Heart left ventricle (tissue), 16 donors: ENCODE measurements at regions not wholly inside any gene's neighbourhood (a gene's known extent, or its start where the extent isn't known, plus 50 kb on each side); places are given as distances from the start of the nearest gene placed in this dataset.

Experiments
- ATAC-seq, 4 donors: fragments of 200-7000 bp; cut with Tn5 transposase; one replicate each; pipeline ENCODE4 v1.9.1; 2020 to 2022; ENCODE audit warnings: moderate library complexity in 4 of 4, mild to moderate bottlenecking in 3 of 4, moderate number of reproducible peaks in 1 of 4
- DNase-seq, 5 donors: peaks; one replicate each; pipeline ENCODE4 v3.0.0-alpha.2; 2020
- H3K27ac ChIP-seq, 12 donors: fragments of 200-600 bp; sonication (generic) in 4 of 12; one replicate each; pipeline versions ENCODE4 v1.5.0 to v1.8.0; 2016 to 2022; ENCODE audit warnings: mild to moderate bottlenecking in 2 of 12
- H3K27me3 ChIP-seq, 9 donors: fragments of 200-600 bp; sonication (generic) in 2 of 9; one replicate each; pipeline versions ENCODE4 v1.5.1 to v1.8.0; 2016 to 2022; ENCODE audit warnings: mild to moderate bottlenecking in 3 of 9
- H3K36me3 ChIP-seq, 9 donors: fragments of 200-600 bp; sonication (generic) in 2 of 9; one replicate each; pipeline versions ENCODE4 v1.5.0 to v1.8.0; 2018 to 2022; ENCODE audit warnings: mild to moderate bottlenecking in 2 of 9
- H3K4me1 ChIP-seq, 12 donors: fragments of 200-600 bp; sonication (generic) in 4 of 12; one replicate each; pipeline versions ENCODE4 v1.5.0 to v1.8.0; 2016 to 2022; ENCODE audit warnings: mild to moderate bottlenecking in 3 of 12
- H3K4me3 ChIP-seq, 12 donors: fragments of 200-600 bp; sonication (generic) in 4 of 12; one replicate each; pipeline versions ENCODE4 v1.5.0 to v1.8.0; 2017 to 2022; ENCODE audit warnings: mild to moderate bottlenecking in 9 of 12, moderate library complexity in 4 of 12
- H3K9me3 ChIP-seq, 12 donors: fragments of 200-600 bp; sonication (generic) in 4 of 12; one replicate each; pipeline versions ENCODE4 v1.5.0 to v1.8.0; 2016 to 2022; ENCODE audit warnings: mild to moderate bottlenecking in 1 of 12
- POLR2A ChIP-seq, 2 donors: fragments of 450-650 bp; IDR thresholded peaks; one replicate each; pipeline ENCODE4 v1.6.1; 2017; ENCODE audit warnings: antibody characterized with exemption in 2 of 2, mild to moderate bottlenecking in 2 of 2, moderate library complexity in 2 of 2
- WGBS, 4 donors: extraction: QIAGEN DNeasy Blood & Tissue Kit in 2 of 4; methylation state at CpG; one replicate each; pipeline versions ENCODE4 v1.1.5 to v1.1.7; 2013 to 2018; 5-methylcytosine and 5-hydroxymethylcytosine counted together
- intact Hi-C, 10 donors: fragments of 100-400 bp; cut with DNase I; formaldehyde crosslinking; loops; one replicate each; pipeline versions ENCODE4 v1.11.1 to v1.14.2; 2022
- TF ChIP-seq, protein P1 (sequence below), 12 donors: fragments of 200-600 bp; sonication (generic) in 4 of 12; IDR thresholded peaks; one replicate each; pipeline versions ENCODE4 v1.5.0 to v1.8.0; 2018 to 2022; ENCODE audit warnings: antibody characterized with exemption in 12 of 12, mild to moderate bottlenecking in 5 of 12
- donor health status: ischemic (EF 13 %, LVEDD 7.1; RV severe dilation, severe dysfunction).
- donor health status: healthy with polysubstance abuse.
- donor health status: DM: no; HTN: yes; CAD: no.
- donor health status: DM: no; HTN: no; CAD: no.
- donor health status: ischemic (EF 25% LVEDD 6.9; RV normal size, moderate dysfunction).
- donor health status: ischemic (EF 25% LVEDD 5.7; RV mildly dilated, moderate dysfunction).
- donor health status: healthy.
- donor health status: DM: yes; HTN: yes; CAD: no.
- donor health status: ischemic (EF 35%, LVEDD 5.7; RV mildly dilated, moderate dysfunction).
- donor health status: nonischemic (EF 11% LVEDD 7.7; RV severe dilation, severe dysfunction).
- donor health status: DM: yes; HTN: yes; CAD: no.
- donor health status: PGD.
- donor health status: ischemic (EF 29% LVEDD 5.4; RV normal size, mild dysfunction).
- donor health status: nonischemic (EF 23%, LVEDD 6.1; RV moderate dilation, normal function).

DNA sequence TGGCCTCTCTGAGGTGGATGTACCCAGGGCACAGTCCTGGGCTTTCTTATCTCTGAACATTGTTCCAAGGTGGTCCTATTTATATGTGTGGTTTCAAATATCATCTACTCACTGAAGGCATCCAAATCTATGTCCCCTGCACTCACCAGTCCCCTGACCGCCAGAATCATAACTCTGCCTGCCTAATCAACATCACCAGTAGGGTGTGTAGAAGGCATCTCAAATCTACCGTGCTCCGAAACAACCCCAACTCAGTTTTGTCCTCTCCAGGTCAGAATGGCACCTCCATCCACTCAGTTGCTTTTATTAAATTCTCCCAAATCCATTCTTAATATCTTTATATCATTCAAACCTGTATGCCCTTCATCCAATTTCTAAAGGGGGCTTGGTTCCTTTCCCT, 536.3 kb downstream of the GRIN2A start:
- Histone ChIP-seq H3K9me3 (no peaks in the 10 kb centered on the region), H3K4me3 (no peak overlapping the region), H3K4me1 (no peaks in the 10 kb centered on the region), H3K36me3 (no peaks in the 10 kb centered on the region), H3K27me3 (no peaks in the 10 kb centered on the region), H3K27ac (no peak overlapping the region)
- ATAC-seq (no peak), DNase-seq (no peak)
- no peak for TF ChIP-seq POLR2A (IDR thresholded peaks at IDR 0.05)
- TF ChIP-seq, protein P1, sequence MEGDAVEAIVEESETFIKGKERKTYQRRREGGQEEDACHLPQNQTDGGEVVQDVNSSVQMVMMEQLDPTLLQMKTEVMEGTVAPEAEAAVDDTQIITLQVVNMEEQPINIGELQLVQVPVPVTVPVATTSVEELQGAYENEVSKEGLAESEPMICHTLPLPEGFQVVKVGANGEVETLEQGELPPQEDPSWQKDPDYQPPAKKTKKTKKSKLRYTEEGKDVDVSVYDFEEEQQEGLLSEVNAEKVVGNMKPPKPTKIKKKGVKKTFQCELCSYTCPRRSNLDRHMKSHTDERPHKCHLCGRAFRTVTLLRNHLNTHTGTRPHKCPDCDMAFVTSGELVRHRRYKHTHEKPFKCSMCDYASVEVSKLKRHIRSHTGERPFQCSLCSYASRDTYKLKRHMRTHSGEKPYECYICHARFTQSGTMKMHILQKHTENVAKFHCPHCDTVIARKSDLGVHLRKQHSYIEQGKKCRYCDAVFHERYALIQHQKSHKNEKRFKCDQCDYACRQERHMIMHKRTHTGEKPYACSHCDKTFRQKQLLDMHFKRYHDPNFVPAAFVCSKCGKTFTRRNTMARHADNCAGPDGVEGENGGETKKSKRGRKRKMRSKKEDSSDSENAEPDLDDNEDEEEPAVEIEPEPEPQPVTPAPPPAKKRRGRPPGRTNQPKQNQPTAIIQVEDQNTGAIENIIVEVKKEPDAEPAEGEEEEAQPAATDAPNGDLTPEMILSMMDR (IDR thresholded peaks at IDR 0.05), result no peak
- 71 to 85% (median 79%) methylated on average over 3 of the region's 3 CpGs for WGBS, 4 donors
- intact Hi-C loops, result loop anchor here in 9 of 10 donors (5.0 to 10.0 kb wide), 6 partner anchors 299 to 539 kb away; partner anchors contain the start of gene GRIN2A (in 8 of the 9)

DNA sequence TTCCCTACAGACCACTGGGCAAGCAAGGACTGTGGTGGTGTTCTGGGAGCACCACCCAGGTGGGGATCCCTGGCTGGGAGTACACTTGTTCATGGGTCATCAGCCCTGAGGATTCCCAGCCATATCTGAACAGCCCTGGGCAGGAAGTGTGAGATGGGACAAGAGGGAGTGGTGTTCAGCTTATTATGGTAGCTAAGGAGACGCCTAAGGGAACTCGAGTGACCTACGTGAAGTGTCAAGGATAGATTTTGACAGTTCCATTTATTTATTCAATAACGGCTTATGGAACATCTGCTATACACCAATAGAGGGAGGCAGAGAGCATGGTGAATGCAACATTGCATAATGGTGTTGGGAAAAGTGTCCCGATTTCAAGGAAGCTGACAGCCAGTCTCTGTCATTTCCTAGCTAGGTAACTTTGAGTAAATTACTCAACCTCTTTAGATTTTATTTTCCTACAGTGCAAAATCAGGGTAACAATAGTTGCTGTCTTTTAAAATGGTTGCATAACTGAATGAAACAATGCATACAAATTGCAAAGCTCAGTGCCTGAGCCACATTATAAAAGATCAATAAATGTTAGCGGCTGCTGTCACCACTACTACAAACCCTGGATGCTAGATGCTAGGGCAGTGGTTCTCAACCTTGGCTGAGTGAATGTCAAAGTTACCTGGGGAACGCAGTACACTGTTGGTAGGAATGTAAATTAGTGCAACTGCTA, 534.1 kb downstream of the GRIN2A start:
- 27 to 30% (median 29%) methylated on average over 7 of the region's 7 CpGs for WGBS, 4 donors
- Histone ChIP-seq H3K4me3 (no peak overlapping the region), H3K27me3 (peaks cover 0 to 3% (median 0%) of the 10 kb centered on the region in 9 donors), H3K4me1 (no peaks in the 10 kb centered on the region), H3K27ac (no peak overlapping the region), H3K9me3 (no peaks in the 10 kb centered on the region), H3K36me3 (no peaks in the 10 kb centered on the region)
- intact Hi-C loops, result loop anchor here (2.0 to 10.0 kb wide), 8 partner anchors 297 to 537 kb away; partner anchors contain the start of gene GRIN2A (in 8 of the 10)
- DNase-seq, result no peak
- no peak for TF ChIP-seq POLR2A (IDR thresholded peaks at IDR 0.05)
- TF ChIP-seq, protein P1 (IDR thresholded peaks at IDR 0.05), result peak; percentile 54 to 81 (median 72)
- ATAC-seq, result peak in 3 of 4 donors; percentile 32 to 58 (median 54)

DNA sequence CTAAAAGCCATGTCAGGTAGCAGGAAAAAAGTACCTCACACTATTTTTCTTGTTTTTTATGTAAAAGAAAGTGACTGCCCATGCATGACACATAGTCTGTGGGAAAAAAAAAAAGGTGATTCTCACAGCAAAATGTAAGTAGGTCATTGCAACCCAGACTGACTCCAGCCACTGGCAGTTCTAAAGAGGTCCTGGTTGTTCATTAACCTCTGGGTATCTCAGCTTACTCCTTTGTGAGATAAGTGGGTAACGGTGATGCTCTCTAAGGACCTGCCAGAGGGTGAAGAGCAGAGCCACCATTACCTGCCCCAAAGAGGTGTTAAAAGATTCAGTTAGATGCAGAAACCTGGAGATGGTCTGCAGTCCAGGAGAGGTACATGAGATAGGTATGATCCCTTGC, 531.9 kb downstream of the GRIN2A start:
- Histone ChIP-seq H3K9me3 (no peaks in the 10 kb centered on the region), H3K36me3 (no peaks in the 10 kb centered on the region), H3K27me3 (peaks cover 0 to 9% (median 0%) of the 10 kb centered on the region in 9 donors), H3K4me1 (no peaks in the 10 kb centered on the region), H3K4me3 (no peak overlapping the region), H3K27ac (no peak overlapping the region)
- ATAC-seq, result no peak
- DNase-seq, result no peak
- no peak for TF ChIP-seq POLR2A (IDR thresholded peaks at IDR 0.05)
- TF ChIP-seq, protein P1 (IDR thresholded peaks at IDR 0.05), result no peak
- WGBS, 4 donors, result 36 to 71% (median 51%) methylated on average over 1 of the region's 1 CpG
- intact Hi-C loops, result no loop called here

DNA sequence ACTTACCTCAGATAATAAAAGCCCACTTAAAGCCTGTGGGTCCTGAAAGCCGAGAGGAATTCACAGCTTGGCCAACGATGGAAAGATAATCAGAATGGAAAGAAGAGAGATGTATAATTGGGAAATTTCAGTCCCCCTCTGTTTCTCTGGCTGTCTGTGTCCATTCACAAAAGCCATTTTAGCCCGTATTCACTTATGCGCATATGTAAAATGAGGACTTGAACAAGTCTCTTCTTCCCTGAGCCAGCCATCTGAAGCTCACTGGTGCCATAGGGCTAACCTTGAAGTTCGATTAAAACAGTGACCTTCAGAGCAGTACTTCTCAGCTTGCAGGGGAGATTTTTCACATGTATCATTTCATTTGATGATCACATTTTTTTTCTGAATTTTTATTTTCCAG, 527.2 kb downstream of the GRIN2A start:
- H3K4me1 ChIP-seq, result no peaks in the 10 kb centered on the region
- whole genome bisulfite sequencing, 4 donors, result 68 to 81% (median 73%) methylated on average over 5 of the region's 5 CpGs
- TF ChIP-seq POLR2A (IDR thresholded peaks at IDR 0.05), result no peak
- TF ChIP-seq, protein P1 (IDR thresholded peaks at IDR 0.05), result no peak
- H3K36me3 ChIP-seq, result no peaks in the 10 kb centered on the region
- no peaks in the 10 kb centered on the region for H3K9me3 ChIP-seq
- no peak for ATAC-seq
- H3K27ac ChIP-seq, result no peak overlapping the region
- intact Hi-C loops, result no loop called here
- peaks cover 0 to 18% (median 3%) of the 10 kb centered on the region in 9 donors for H3K27me3 ChIP-seq
- no peak overlapping the region for H3K4me3 ChIP-seq
- DNase-seq, result no peak
